ENCODE measurements at regions not wholly inside any gene's neighbourhood (a gene's known extent, or its start where the extent isn't known, plus 50 kb on each side); places are given as distances from the start of the nearest gene placed in this dataset.

- TF ChIP-seq POLR2A (IDR thresholded peaks at IDR 0.05) (no peak), CTCF (IDR thresholded peaks at IDR 0.05) (no peak)
These were observed 158.8 kb downstream of the FGF18 start for GRCh38 chr5:171578049-171578828.

Measured in right lobe of liver (tissue), 4 donors.